H9 (cell line): ENCODE measurements at regions not wholly inside any gene's neighbourhood (a gene's known extent, or its start where the extent isn't known, plus 50 kb on each side); places are given as distances from the start of the nearest gene placed in this dataset.
A peak's percentile ranks its signal among the peaks of the same experiment; 100 is the strongest.

ENCODE experiments used
- DNase-seq: peaks from one replicate; pipeline ENCODE4 v3.0.0-alpha.2; 2017
- H2AFZ ChIP-seq: one replicate; pipeline ENCODE4 v1.6.1; 2013; ENCODE audit warnings: mild to moderate bottlenecking, low read length, control low read depth, moderate library complexity
- H2AK5ac ChIP-seq: 2 replicates; pipeline ENCODE4 v1.6.1; 2013; ENCODE audit warnings: low read length, control low read depth, mixed read lengths; ENCODE audit not compliant: insufficient read length
- H2BK120ac ChIP-seq: one replicate; pipeline ENCODE4 v1.6.1; 2013; ENCODE audit warnings: low read depth, mild to moderate bottlenecking, low read length, control low read depth, inconsistent platforms; ENCODE audit not compliant: poor library complexity, severe bottlenecking
- H2BK12ac ChIP-seq: 2 replicates; pipeline ENCODE4 v1.6.1; 2013; ENCODE audit warnings: low read length, control low read depth, mixed read lengths, low read depth; ENCODE audit not compliant: insufficient read length
- H2BK15ac ChIP-seq: 2 replicates; pipeline ENCODE4 v1.6.1; 2013; ENCODE audit warnings: low read depth, low read length, control low read depth
- H2BK20ac ChIP-seq: one replicate; pipeline ENCODE4 v1.6.1; 2013; ENCODE audit warnings: low read depth, mild to moderate bottlenecking, low read length, control low read depth, inconsistent platforms; ENCODE audit not compliant: poor library complexity, severe bottlenecking
- H2BK5ac ChIP-seq: 2 replicates; pipeline ENCODE4 v1.6.1; 2013; ENCODE audit warnings: low read length, control low read depth, mixed read lengths; ENCODE audit not compliant: insufficient read length
- H3K14ac ChIP-seq: 2 replicates; pipeline ENCODE4 v1.6.1; 2013; ENCODE audit warnings: low read length, control low read depth; ENCODE audit not compliant: insufficient read depth
- H3K18ac ChIP-seq: 2 replicates; pipeline ENCODE4 v1.6.1; 2013; ENCODE audit warnings: low read depth, mild to moderate bottlenecking, mixed read lengths, low read length, control low read depth; ENCODE audit not compliant: insufficient read length
- H3K23ac ChIP-seq: 2 replicates; pipeline ENCODE4 v1.6.1; 2013; ENCODE audit warnings: low read length, control low read depth, mixed read lengths, low read depth; ENCODE audit not compliant: insufficient read length
- H3K23me2 ChIP-seq: 2 replicates; pipeline ENCODE4 v1.6.1; 2013; ENCODE audit warnings: low read depth, mild to moderate bottlenecking, mixed read lengths, low read length, control low read depth; ENCODE audit not compliant: insufficient read length, poor library complexity, severe bottlenecking
- H3K27ac ChIP-seq: 2 replicates; pipeline ENCODE4 v1.5.1; 2013; ENCODE audit warnings: low read length, control low read depth, mixed read lengths, low read depth; ENCODE audit not compliant: insufficient read length
- H3K27me3 ChIP-seq: 2 replicates; pipeline ENCODE4 v1.6.1; 2013; ENCODE audit warnings: low read length, control low read depth, inconsistent platforms; ENCODE audit not compliant: insufficient read depth
- H3K4ac ChIP-seq: 2 replicates; pipeline ENCODE4 v1.6.1; 2013; ENCODE audit warnings: low read depth, mild to moderate bottlenecking, control low read depth, inconsistent platforms, low read length, moderate library complexity
- H3K4me1 ChIP-seq: 2 replicates; pipeline ENCODE4 v1.6.1; 2013; ENCODE audit warnings: low read length, control low read depth, inconsistent platforms; ENCODE audit not compliant: insufficient read depth
- H3K4me2 ChIP-seq: 2 replicates; pipeline ENCODE4 v1.6.1; 2013; ENCODE audit warnings: low read length, control low read depth, mixed read lengths; ENCODE audit not compliant: insufficient read length, insufficient read depth
- H3K56ac ChIP-seq: 2 replicates; pipeline ENCODE4 v1.6.1; 2013; ENCODE audit warnings: low read depth, mild to moderate bottlenecking, mixed read lengths, low read length, control low read depth; ENCODE audit not compliant: insufficient read length
- H3K79me1 ChIP-seq: 2 replicates; pipeline ENCODE4 v1.6.1; 2013; ENCODE audit warnings: low read depth, mild to moderate bottlenecking, moderate library complexity, low read length, control low read depth, inconsistent platforms; ENCODE audit not compliant: insufficient read depth, poor library complexity, severe bottlenecking
- H3K79me2 ChIP-seq: 2 replicates; pipeline ENCODE4 v1.6.1; 2013; ENCODE audit warnings: low read length, control low read depth, inconsistent platforms; ENCODE audit not compliant: insufficient read depth
- H3K9ac ChIP-seq: 2 replicates; pipeline ENCODE4 v1.6.1; 2013; ENCODE audit warnings: low read length, control low read depth, mixed read lengths; ENCODE audit not compliant: insufficient read length; ENCODE audit errors: extremely low read depth
- H3K9me3 ChIP-seq: one replicate; pipeline ENCODE4 v1.6.1; 2013; ENCODE audit warnings: low read depth, low read length, inconsistent platforms; ENCODE audit not compliant: control insufficient read depth
- H3T11ph ChIP-seq: one replicate; pipeline ENCODE4 v1.6.1; 2013; ENCODE audit warnings: mild to moderate bottlenecking, low read length, control low read depth, inconsistent platforms
- H4K20me1 ChIP-seq: one replicate; pipeline ENCODE4 v1.6.1; 2013; ENCODE audit not compliant: control insufficient read depth, insufficient read length, insufficient read depth
- H4K5ac ChIP-seq: 2 replicates; pipeline ENCODE4 v1.6.1; 2013; ENCODE audit warnings: low read depth, mild to moderate bottlenecking, mixed read lengths, low read length, control low read depth; ENCODE audit not compliant: insufficient read length
- H4K8ac ChIP-seq: replicated peaks from 2 replicates; pipeline ENCODE4 v1.6.1; 2013; ENCODE audit warnings: low read length, control low read depth, mixed read lengths, low read depth; ENCODE audit not compliant: insufficient read length
- H4K91ac ChIP-seq: 2 replicates; pipeline ENCODE4 v1.6.1; 2013; ENCODE audit warnings: low read depth, mild to moderate bottlenecking, moderate library complexity, mixed read lengths, low read length, control low read depth; ENCODE audit not compliant: insufficient read length
- H3K27ac Mint-ChIP-seq, 3 experiments: 2 replicates in 2 of 3; 3 replicates in 1 of 3; pipeline ENCODE4 v1.8.0; 2020 to 2021; ENCODE audit warnings: mixed read lengths in 3 of 3, mild to moderate bottlenecking in 1 of 3, moderate library complexity in 1 of 3
- H3K27me3 Mint-ChIP-seq: 2 replicates; pipeline ENCODE4 v1.8.0; 2021; ENCODE audit warnings: low read depth, mild to moderate bottlenecking, moderate library complexity, mixed read lengths
- H3K36me3 Mint-ChIP-seq, 3 experiments: 2 replicates in 2 of 3; 3 replicates in 1 of 3; pipeline ENCODE4 v1.8.0; 2020 to 2021; ENCODE audit warnings: low read depth in 3 of 3, mixed read lengths in 3 of 3; ENCODE audit not compliant: insufficient read depth in 1 of 3
- H3K4me1 Mint-ChIP-seq, 2 experiments: 2 replicates each; pipeline ENCODE4 v1.8.0; 2020; ENCODE audit warnings: mixed read lengths in 2 of 2
- H3K4me3 Mint-ChIP-seq, 2 experiments: 2 replicates in 1 of 2; 3 replicates in 1 of 2; pipeline ENCODE4 v1.8.0; 2020 to 2021; ENCODE audit warnings: mild to moderate bottlenecking in 2 of 2, mixed read lengths in 2 of 2, moderate library complexity in 1 of 2
- H3K9me3 Mint-ChIP-seq, 2 experiments: 2 replicates in 1 of 2; 3 replicates in 1 of 2; pipeline ENCODE4 v1.8.0; 2020; ENCODE audit warnings: mild to moderate bottlenecking in 2 of 2, mixed read lengths in 2 of 2, moderate library complexity in 1 of 2
- CTCF ChIP-seq: fragments of 200-600 bp; sonication (generic); conservative IDR thresholded peaks from 3 replicates; pipeline ENCODE4 v1.8.0; 2021; ENCODE audit warnings: antibody characterized with exemption, mild to moderate bottlenecking
- WGBS: extraction: QIAGEN DNeasy Blood & Tissue Kit; methylation state at CpG from one replicate; pipeline ENCODE4 v1.1.7; 2013; ENCODE audit warnings: missing lambda C conversion rate, low lambda C conversion rate, mixed read lengths; ENCODE audit not compliant: insufficient read length; ENCODE audit errors: extremely low coverage; 5-methylcytosine and 5-hydroxymethylcytosine counted together

GRCh38 chr4:177855507-177856197 lies 413.4 kb upstream of the AGA start:
- H4K91ac ChIP-seq: no peak overlapping the region
- no peaks in the 10 kb centered on the region for H3K9me3 ChIP-seq
- no peaks in the 10 kb centered on the region for H3K79me2 ChIP-seq
- H2BK5ac ChIP-seq: no peak overlapping the region
- H2BK15ac ChIP-seq: no peak overlapping the region
- H3K79me1 ChIP-seq: no peaks in the 10 kb centered on the region
- Mint-ChIP-seq H3K36me3 (peaks cover 0 to 12% (median 0%) of the 10 kb centered on the region in 3 experiments; a peak in 4 of 7 replicates), H3K27ac (peak overlapping the region; percentile 54 to 90 (median 72); a peak in 6 of 7 replicates), H3K27me3 (no peaks in the 10 kb centered on the region), H3K4me3 (peak overlapping the region in 1 of 2 experiments; percentile 38; a peak in 1 of 5 replicates), H3K9me3 (peaks cover 0 to 3% of the 10 kb centered on the region in 2 experiments; a peak in 3 of 5 replicates), H3K4me1 (peaks cover 16 to 19% of the 10 kb centered on the region in 2 experiments)
- no peaks in the 10 kb centered on the region for H3K23me2 ChIP-seq
- no peak overlapping the region for H3K18ac ChIP-seq
- H4K20me1 ChIP-seq: no peaks in the 10 kb centered on the region
- H4K8ac ChIP-seq: no peak overlapping the region
- no peak for TF ChIP-seq CTCF
- H3K23ac ChIP-seq: no peak overlapping the region
- H2AK5ac ChIP-seq: no peak overlapping the region
- no peak overlapping the region for H3K4ac ChIP-seq
- no peaks in the 10 kb centered on the region for H3K27me3 ChIP-seq
- peak overlapping the region; percentile 57 for H3K27ac ChIP-seq
- H3K9ac ChIP-seq: no peak overlapping the region
- no peak overlapping the region for H3K4me2 ChIP-seq
- H3K4me1 ChIP-seq: peaks cover 2% of the 10 kb centered on the region
- H2BK20ac ChIP-seq: no peak overlapping the region
- H3T11ph ChIP-seq: no peak overlapping the region
- no peak for DNase-seq
- no peak overlapping the region for H2AFZ ChIP-seq
- WGBS: no CpG with 5 or more reads among the region's 5 CpGs
- H3K14ac ChIP-seq: no peak overlapping the region
- no peak overlapping the region for H3K56ac ChIP-seq
- H4K5ac ChIP-seq: no peak overlapping the region
- H2BK12ac ChIP-seq: no peak overlapping the region
- no peak overlapping the region for H2BK120ac ChIP-seq
